ENCODE measurements at regions not wholly inside any gene's neighbourhood (a gene's known extent, or its start where the extent isn't known, plus 50 kb on each side); places are given as distances from the start of the nearest gene placed in this dataset.
A peak's percentile ranks its signal among the peaks of the same experiment; 100 is the strongest.

DNA sequence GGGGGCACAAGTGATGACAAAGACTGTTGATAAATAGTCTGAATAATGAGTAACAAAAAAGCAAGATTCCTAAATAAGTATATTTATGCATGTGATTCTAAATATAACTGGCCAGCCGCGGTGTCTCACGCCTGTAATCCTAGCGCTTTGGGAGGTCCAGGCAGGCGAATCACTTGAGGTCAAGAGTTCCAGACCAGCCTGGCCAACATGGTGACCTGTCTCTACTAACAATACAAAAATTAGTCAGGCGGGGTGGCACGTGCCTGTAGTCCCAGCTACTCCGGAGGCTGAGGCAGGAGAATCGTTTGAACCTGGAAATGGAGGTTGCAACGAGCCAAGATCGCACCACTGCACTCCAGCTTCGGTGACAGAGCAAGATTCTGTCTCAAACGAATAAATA, 161.5 kb downstream of the TOMM20 start:
- H3K4me3 ChIP-seq (ENCODE audit: control insufficient read depth, low read depth, low read length): no peak overlapping the region
- TF ChIP-seq, protein P1, sequence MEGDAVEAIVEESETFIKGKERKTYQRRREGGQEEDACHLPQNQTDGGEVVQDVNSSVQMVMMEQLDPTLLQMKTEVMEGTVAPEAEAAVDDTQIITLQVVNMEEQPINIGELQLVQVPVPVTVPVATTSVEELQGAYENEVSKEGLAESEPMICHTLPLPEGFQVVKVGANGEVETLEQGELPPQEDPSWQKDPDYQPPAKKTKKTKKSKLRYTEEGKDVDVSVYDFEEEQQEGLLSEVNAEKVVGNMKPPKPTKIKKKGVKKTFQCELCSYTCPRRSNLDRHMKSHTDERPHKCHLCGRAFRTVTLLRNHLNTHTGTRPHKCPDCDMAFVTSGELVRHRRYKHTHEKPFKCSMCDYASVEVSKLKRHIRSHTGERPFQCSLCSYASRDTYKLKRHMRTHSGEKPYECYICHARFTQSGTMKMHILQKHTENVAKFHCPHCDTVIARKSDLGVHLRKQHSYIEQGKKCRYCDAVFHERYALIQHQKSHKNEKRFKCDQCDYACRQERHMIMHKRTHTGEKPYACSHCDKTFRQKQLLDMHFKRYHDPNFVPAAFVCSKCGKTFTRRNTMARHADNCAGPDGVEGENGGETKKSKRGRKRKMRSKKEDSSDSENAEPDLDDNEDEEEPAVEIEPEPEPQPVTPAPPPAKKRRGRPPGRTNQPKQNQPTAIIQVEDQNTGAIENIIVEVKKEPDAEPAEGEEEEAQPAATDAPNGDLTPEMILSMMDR (conservative IDR thresholded peaks at IDR 0.05; ENCODE audit: control insufficient read depth, insufficient read depth, low read depth, low read length): no peak
- DNase-seq (ENCODE audit: low read depth): no peak

DNA sequence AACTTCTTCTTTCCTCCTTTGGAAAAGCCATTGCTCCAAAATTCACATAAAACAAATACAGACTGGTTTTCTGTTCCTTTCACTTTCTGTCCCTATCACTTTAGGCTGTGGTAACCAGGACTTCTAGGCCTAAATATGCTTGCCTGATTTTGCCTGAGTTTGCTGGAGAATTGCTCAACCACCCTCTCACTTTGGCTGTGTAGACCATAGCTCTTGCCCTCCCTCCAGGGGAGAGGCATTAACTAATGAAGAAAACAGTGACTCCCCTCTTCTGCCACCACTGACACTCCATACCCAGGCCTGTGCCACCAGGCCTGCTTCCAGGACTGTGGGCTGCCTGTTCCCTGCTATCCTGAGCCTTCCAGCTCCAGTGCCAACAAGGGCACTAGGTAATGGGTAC, 163.5 kb downstream of the TOMM20 start:
- H3K4me3 ChIP-seq (ENCODE audit: control insufficient read depth, low read depth, low read length): no peak overlapping the region
- TF ChIP-seq, protein P1 (conservative IDR thresholded peaks at IDR 0.05; ENCODE audit: control insufficient read depth, insufficient read depth, low read depth, low read length): no peak
- no peak for DNase-seq (ENCODE audit: low read depth)

DNA sequence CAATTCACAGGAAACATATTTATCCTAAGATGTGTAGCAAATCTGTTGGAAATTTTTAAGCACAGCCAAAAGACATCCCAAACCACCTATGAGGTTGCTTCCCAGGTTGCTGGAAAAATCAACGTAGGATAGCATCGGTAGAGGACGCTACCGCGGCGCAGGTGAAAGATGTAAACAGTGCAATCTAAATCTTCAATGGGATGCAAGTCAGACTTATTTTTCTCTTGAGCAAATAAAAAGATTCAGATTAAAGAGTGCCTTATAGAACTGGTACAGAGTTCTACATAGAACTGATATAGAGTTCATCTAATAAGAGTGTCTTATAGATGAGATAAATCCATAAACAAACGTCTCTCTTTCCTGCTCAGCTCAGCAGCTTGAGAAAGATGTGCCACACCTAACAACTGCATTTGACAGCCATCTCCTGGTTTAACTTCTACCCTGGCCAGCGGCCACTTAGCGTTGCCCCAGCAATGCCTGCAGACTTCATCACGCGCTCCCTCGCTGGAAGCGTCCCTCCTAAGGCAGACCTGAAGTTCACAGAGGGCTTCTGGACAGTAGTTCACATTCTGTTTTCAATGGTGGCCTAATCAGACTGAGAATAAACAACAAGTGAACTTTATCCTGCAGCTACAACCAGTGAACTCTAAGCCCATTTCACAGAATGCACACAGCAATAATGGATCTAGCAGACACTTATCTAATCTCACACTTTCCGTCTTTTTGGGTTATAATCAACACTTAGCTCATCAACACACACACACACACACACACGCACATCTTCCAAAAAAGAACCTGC, 164.5 kb downstream of the TOMM20 start:
- DNase-seq (ENCODE audit: low read depth): no peak
- no peak overlapping the region for H3K4me3 ChIP-seq (ENCODE audit: control insufficient read depth, low read depth, low read length)
- TF ChIP-seq, protein P1 (conservative IDR thresholded peaks at IDR 0.05; ENCODE audit: control insufficient read depth, insufficient read depth, low read depth, low read length): no peak

DNA sequence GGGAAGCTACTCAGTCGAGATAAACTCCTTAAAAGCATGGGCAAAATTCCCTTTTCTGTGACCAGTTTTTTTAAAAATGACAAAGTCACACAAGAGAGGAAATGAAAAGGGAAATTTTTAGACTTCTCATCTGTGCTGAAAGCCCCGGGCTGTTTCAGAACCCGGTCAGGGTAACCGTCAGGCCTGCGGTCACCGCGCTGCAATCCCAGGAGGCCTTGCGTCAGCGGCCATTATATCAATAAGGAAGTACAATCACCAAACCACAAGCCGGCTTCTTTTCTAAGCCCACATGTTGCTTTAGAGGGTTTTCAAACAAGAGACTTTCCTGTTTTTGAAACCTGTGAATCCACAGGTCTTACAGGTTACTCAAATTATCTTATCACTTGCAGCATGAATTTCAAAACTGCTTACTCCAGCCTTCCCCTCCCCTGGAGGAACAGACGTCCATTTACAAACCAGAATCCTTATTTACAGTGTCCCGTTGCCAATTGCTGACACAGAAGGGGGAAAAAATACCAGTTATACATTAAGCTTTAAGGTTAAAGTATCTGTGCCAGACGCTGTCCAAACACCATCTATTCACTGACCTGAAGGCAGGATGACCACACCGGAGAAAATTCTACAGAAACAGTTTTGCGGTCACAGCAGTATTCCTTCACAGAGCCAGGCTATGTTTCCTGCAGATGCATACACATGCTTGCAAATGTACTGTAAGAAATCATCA, 165.3 kb downstream of the TOMM20 start:
- DNase-seq (ENCODE audit: low read depth): peak; percentile 93
- TF ChIP-seq, protein P1 (conservative IDR thresholded peaks at IDR 0.05; ENCODE audit: control insufficient read depth, insufficient read depth, low read depth, low read length): no peak
- H3K4me3 ChIP-seq (ENCODE audit: control insufficient read depth, low read depth, low read length): no peak overlapping the region

DNA sequence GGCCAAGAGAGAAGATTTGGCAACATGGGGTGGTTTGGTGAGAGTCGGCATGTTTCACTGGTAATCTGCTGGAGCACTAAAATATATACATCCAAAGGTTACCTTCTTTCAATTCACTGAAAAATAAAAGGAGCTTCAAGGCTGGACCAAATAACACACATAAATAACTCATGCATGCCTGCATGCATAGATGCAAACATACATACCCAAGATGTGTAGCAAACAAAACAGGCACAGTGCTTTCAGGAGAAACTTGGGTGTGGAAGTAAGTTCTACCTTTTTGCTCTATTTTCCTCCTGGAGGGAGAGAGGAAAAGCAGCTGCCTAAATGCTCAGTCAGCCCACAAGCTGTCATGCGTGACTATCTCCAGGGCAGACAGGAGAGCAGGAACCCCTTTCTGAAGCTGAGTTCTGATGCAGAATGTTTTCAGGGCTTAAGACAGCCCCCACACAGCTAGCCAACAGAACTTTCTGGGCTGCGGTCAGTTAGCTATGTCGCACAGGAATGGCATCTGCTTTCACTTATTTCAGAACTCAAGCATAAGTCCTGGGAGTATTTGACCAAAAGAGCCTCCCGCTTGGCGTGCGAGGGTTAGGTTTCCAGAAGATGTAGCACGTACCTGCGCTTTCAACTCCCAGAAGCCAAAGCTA, 166.2 kb downstream of the TOMM20 start:
- peak overlapping the region; percentile 30 for H3K4me3 ChIP-seq (ENCODE audit: control insufficient read depth, low read depth, low read length)
- TF ChIP-seq, protein P1 (conservative IDR thresholded peaks at IDR 0.05; ENCODE audit: control insufficient read depth, insufficient read depth, low read depth, low read length): no peak
- DNase-seq (ENCODE audit: low read depth): peak; percentile 100

DNA sequence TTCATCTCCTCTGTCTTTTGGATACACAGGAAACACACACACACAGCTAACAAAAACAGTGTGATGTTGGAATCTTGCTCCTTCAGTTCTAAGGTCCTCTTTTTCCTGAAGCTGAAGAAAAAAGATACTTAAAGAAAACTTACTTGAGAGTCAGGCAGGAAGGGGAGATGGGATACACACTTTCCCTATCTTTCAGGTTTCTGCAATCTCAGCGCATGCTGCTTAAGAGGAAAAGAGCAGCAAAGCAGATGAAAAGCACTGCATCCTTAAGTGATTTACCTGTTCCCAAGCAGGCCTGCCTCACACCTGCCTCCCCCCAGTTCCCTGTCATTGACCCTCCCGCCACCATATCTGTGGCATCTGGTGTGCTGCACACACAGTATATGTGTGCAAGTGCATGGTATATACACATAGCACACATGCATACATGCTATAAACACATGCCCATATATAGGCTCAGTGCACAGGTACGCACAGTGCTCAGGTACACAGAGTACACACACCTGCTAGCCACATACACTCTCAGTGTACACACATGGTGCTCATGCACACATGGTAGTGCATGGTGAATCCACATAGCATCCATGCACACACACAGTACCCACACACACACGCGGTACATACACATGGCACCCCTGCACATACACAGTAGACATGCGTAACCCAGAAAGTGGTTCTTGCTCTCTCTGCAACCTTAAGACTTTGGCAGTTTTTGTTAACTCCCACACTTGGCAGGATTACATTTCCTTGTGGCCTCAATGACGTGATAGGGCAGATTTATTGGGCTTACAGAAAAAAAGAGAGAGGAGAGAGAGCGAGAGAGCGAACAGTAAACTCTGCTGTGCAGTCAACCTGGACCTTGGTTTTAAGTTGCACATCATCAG, 166.9 kb downstream of the TOMM20 start:
- no peak overlapping the region for H3K4me3 ChIP-seq (ENCODE audit: control insufficient read depth, low read depth, low read length)
- DNase-seq (ENCODE audit: low read depth): peak; percentile 99

More for the DNA sequence above, 166.9 kb downstream of the TOMM20 start:
- TF ChIP-seq, protein P1 (conservative IDR thresholded peaks at IDR 0.05; ENCODE audit: control insufficient read depth, insufficient read depth, low read depth, low read length): no peak

Data from fibroblast of mammary gland (primary cell).